ENCODE measurements at regions not wholly inside any gene's neighbourhood (a gene's known extent, or its start where the extent isn't known, plus 50 kb on each side); places are given as distances from the start of the nearest gene placed in this dataset.

GRCh38 chr4:157932936-157933335 is 239.9 kb downstream of the GASK1B start:
- ATAC-seq (no peak), DNase-seq (ENCODE audit: low spot score) (no peak)
- TF ChIP-seq ETS1 (IDR thresholded peaks at IDR 0.05) (no peak), NANOG (IDR thresholded peaks at IDR 0.05; ENCODE audit: borderline replicate concordance) (no peak), REST (IDR thresholded peaks at IDR 0.05; ENCODE audit: unreplicated experiment) (no peak), EZH2 (IDR thresholded peaks at IDR 0.05; ENCODE audit: low read depth, unreplicated experiment) (no peak), POLR2AphosphoS5 (IDR thresholded peaks at IDR 0.05; ENCODE audit: low read depth) (no peak), CREB1 (CRISPR knock-in tag; IDR thresholded peaks at IDR 0.05; ENCODE audit: low read depth) (no peak), JUNB (IDR thresholded peaks at IDR 0.05; ENCODE audit: unreplicated experiment) (no peak), CTCF (conservative IDR thresholded peaks at IDR 0.05; ENCODE audit: low read depth in 2 of 2) (no peak), ZNF114 (CRISPR knock-in tag; IDR thresholded peaks at IDR 0.05) (no peak), ZNF462 (CRISPR knock-in tag; IDR thresholded peaks at IDR 0.05) (no peak), EZH2phosphoT487 (IDR thresholded peaks at IDR 0.05; ENCODE audit: unreplicated experiment) (no peak), ZNF331 (CRISPR knock-in tag; IDR thresholded peaks at IDR 0.05; ENCODE audit: low read depth) (no peak), STAT1 (IDR thresholded peaks at IDR 0.05; ENCODE audit: unreplicated experiment) (no peak)
- H3K27ac ChIP-seq (ENCODE audit: low read depth): no peak overlapping the region
- Mint-ChIP-seq H3K9me3 (peaks cover 8% of the 10 kb centered on the region; the same call in 2 of the 3 replicates), H3K4me1 (no peaks in the 10 kb centered on the region), H3K27me3 (ENCODE audit: insufficient read depth, low read depth, poor library complexity) (no peaks in the 10 kb centered on the region), H3K36me3 (ENCODE audit: low read depth) (peaks cover 5% of the 10 kb centered on the region; the same call in 2 of the 3 replicates), H3K4me3 (no peak overlapping the region), H3K27ac (no peak overlapping the region)
- no peak overlapping the region for H3K4me3 ChIP-seq
- peaks cover 3% of the 10 kb centered on the region; the same call in 1 of the 2 replicates for H3K9me2 ChIP-seq (ENCODE audit: insufficient read depth)
- H3F3A ChIP-seq (replicated peaks; ENCODE audit: low read depth): no peaks in the 10 kb centered on the region
- H3K4me2 ChIP-seq: no peak overlapping the region
- no peaks in the 10 kb centered on the region for H3K27me3 ChIP-seq (ENCODE audit: insufficient read depth)
- H3K36me3 ChIP-seq (ENCODE audit: insufficient read depth): 0 out of 2 replicates have a peak, but pooled peaks cover 2% of the 10 kb centered on the region
- H2AFZ ChIP-seq: 0 out of 2 replicates have a peak overlapping the region, but pooled peaks have one; percentile 66
- H4K20me1 ChIP-seq (replicated peaks; ENCODE audit: insufficient read depth): no peaks in the 10 kb centered on the region
- H3K4me1 ChIP-seq (ENCODE audit: insufficient read depth): no peaks in the 10 kb centered on the region
- H3K79me2 ChIP-seq (replicated peaks; ENCODE audit: insufficient read depth): no peaks in the 10 kb centered on the region
